ENCODE measurements at regions not wholly inside any gene's neighbourhood (a gene's known extent, or its start where the extent isn't known, plus 50 kb on each side); places are given as distances from the start of the nearest gene placed in this dataset.
"Not testable (repeated sequence)": the region's sequence is repeated elsewhere in the genome, so short reads cannot be mapped to it uniquely, and the experiment has no call there.

DNA sequence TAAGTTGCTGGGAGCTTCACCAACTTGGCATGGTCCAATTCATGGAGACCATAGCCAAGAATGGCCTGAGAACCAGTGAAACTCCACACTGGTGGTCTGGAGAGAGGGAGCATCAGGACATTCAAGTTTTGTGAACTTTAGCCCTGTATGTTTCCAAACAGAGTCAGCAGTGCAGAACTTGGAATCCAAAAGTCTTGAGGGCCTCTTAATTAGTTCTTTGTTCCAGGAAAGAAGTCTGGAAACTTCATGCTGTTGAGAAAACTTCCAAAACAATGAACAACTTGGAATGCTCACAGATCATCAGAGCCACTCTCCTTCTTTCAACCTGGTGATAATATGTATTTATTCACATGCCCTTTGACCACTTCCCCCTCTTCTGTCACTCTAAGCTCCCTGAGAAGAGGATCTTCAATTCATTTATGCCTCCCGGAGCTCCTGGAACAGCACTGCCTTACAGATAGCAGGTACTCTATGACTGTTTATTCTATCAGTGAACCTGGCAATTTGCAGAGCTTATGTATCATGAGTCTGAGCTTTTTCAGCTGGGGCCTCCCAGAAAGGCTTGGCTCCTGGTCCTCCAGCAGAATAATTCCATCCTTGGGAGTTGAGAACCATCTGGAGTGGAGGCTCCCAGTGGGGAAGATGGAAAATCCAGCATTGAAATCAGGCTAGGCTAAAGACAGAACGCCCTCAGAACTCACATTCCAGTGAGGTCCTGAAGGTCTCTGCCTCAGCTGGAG is 191.4 kb downstream of the KTN1 start:
- DNase-seq (no peak), ATAC-seq (no peak)
- H3K4me1 Mint-ChIP-seq = no peaks in the 10 kb centered on the region
- intact Hi-C loops (cut with DNase I, micrococcal nuclease) = no loop called here
- no peaks in the 10 kb centered on the region for H3K36me3 Mint-ChIP-seq (ENCODE audit: low read depth)
- H3K4me3 Mint-ChIP-seq = no peak overlapping the region
- peaks cover 7% of the 10 kb centered on the region for H3K27me3 Mint-ChIP-seq
- H3K27ac Mint-ChIP-seq = no peak overlapping the region
- no peaks in the 10 kb centered on the region for H3K9me3 Mint-ChIP-seq (ENCODE audit: low read depth)
- ChIA-PET CTCF (no interaction called here), POLR2A (no interaction called here)

DNA sequence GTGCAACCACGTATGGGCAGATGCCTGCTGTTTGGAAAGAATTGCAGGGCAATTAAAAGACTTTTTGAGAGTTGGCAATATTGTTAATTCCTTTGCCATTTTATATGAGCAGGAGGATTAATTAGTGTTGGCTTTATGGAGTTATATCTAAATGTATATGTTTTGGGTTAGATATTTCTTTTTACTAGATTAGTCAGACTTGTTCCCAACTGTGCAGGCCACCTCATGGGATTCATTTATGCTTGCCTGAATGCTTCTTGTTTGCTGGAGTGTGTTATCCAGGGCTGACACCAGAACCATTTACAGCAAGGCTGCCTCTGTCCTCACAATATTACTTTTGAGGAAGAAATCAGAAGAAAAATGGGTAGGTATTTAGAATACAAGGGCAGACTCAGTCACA is 192.5 kb downstream of the KTN1 start:
- ChIA-PET POLR2A (no interaction called here), CTCF (no interaction called here)
- intact Hi-C loops (cut with DNase I, micrococcal nuclease) = no loop called here
- no peaks in the 10 kb centered on the region for H3K4me1 Mint-ChIP-seq
- no peak overlapping the region for H3K27ac Mint-ChIP-seq
- peaks cover 7% of the 10 kb centered on the region for H3K27me3 Mint-ChIP-seq
- DNase-seq (no peak), ATAC-seq (no peak)
- H3K36me3 Mint-ChIP-seq (ENCODE audit: low read depth) = no peaks in the 10 kb centered on the region
- H3K4me3 Mint-ChIP-seq = no peak overlapping the region
- no peaks in the 10 kb centered on the region for H3K9me3 Mint-ChIP-seq (ENCODE audit: low read depth)

DNA sequence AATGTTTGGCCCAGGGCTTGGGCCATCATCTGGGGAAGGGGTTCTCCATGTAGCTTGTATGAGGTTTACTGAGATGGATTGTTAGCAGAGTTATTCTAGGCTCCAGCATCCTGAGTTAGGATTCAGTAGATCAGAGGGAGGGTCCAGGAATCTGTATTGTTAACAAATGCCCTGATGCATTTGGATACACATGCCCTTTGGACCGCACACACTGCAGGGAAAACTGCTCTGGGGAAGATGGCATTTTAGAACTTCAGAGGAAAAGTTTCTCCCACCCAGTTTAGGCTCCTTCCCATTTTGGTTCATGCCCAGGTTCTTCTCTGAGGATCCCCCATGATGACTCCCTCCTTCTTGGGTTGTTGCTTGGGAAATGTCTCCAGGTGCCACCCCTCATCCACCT is 193.3 kb downstream of the KTN1 start:
- H3K27me3 Mint-ChIP-seq = peaks cover 2% of the 10 kb centered on the region
- ATAC-seq = no peak
- H3K4me1 Mint-ChIP-seq = no peaks in the 10 kb centered on the region
- ChIA-PET POLR2A (no interaction called here), CTCF (no interaction called here)
- no peak overlapping the region for H3K27ac Mint-ChIP-seq
- H3K9me3 Mint-ChIP-seq (ENCODE audit: low read depth) = no peaks in the 10 kb centered on the region
- intact Hi-C loops (cut with DNase I, micrococcal nuclease) = no loop called here
- H3K36me3 Mint-ChIP-seq (ENCODE audit: low read depth) = no peaks in the 10 kb centered on the region
- no peak overlapping the region for H3K4me3 Mint-ChIP-seq
- no peak for DNase-seq

DNA sequence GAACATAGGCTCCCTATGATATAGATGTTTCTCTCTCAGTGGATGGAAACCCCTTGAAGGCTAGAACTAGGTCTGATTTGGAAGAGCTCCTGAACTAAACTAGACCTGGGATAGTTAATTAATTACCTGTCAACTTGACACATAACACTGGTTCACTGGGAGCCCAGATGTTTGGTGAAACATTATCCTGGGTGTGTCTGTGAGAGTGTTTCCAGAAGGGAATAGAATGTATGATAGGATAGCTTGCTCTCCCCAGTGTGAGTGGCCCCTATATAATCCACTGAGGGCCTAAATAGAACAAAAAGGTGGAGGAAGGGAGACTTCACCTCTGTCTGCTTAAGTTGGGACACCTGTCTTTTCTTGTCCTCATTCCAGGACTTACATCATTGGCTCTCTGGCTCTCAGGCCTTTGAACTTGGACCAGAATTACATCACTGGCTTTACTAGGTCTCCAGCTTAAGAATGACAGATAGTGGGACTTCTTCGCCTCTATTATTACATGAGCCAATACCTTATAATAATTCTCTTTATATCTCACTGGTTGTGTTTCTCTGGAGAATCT is 194.1 kb downstream of the KTN1 start:
- H3K27ac Mint-ChIP-seq = no peak overlapping the region
- ATAC-seq (no peak), DNase-seq (no peak)
- H3K36me3 Mint-ChIP-seq (ENCODE audit: low read depth) = no peaks in the 10 kb centered on the region
- POLR2A ChIA-PET = no interaction called here
- intact Hi-C loops (cut with DNase I, micrococcal nuclease) = no loop called here
- CTCF ChIA-PET = interaction anchor here (0.9 kb wide), 1 partner anchor 160 kb away, joined by 3 read pairs; no protein-coding TSS in a partner anchor
- no peaks in the 10 kb centered on the region for H3K4me1 Mint-ChIP-seq
- no peaks in the 10 kb centered on the region for H3K9me3 Mint-ChIP-seq (ENCODE audit: low read depth)
- no peak overlapping the region for H3K4me3 Mint-ChIP-seq
- H3K27me3 Mint-ChIP-seq = peaks cover 2% of the 10 kb centered on the region

DNA sequence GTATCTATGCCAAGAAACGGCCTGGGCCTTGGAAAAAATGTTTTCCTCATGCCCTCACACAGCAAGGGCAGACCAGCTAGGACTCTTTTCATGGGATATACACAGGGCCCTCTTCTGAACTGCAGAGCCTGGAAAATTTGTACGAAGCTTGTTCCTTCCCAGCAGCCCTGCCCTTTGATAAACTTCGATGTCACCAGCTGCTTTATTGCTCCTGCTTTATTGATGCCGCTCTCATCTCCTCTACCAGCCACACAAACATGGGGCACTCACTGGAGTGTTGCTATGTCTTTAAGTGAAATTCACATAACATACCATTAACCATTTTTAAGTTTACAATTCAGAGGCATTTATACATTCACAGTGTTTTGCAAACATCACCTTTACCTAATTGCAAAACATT is 197.9 kb downstream of the KTN1 start:
- intact Hi-C loops (cut with DNase I, micrococcal nuclease) = no loop called here
- H3K27ac Mint-ChIP-seq = no peak overlapping the region
- POLR2A ChIA-PET = no interaction called here

DNA sequence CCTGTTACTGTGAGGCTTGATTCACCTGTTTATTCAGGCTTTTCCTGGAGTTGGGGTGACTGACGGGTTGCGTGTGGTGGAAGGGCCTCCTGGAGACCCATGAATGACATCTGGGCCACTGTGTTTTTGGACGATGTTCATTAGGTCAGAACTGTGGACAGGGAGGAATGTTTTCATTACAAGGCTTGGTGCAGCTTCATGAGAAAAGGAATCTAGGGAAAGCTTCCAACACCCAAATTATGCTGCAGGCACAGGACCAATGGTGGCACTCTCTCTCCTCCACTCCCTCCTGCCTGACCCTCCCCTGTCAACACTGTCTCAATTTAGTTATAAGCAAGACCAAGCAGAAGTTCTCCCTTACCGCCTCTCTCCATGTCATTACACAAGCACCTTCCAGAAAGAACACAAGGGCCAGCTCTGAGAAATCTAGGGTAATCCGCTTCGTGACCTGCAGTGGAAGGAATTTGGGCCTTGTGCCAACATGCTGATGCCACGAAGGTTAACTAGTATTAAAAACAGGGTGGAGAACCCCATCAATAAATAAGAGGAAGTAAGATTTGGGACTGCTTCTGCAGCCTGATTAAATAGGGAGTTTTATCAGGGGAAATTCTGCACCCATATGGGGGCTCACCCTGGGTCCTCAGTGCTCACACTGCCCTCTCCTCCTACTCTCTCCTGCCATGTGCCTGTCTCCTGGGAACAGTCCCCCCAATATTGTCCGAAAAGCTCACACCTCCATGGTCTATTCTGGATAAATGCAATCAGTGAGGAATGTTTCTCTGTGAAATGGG is 200.3 kb downstream of the KTN1 start:
- H3K9me3 Mint-ChIP-seq (ENCODE audit: low read depth) = no peaks in the 10 kb centered on the region
- H3K27ac Mint-ChIP-seq = no peak overlapping the region
- no peaks in the 10 kb centered on the region for H3K4me1 Mint-ChIP-seq
- ChIA-PET CTCF (no interaction called here), POLR2A (no interaction called here)
- DNase-seq (no peak), ATAC-seq (no peak)
- intact Hi-C loops (cut with DNase I, micrococcal nuclease) = no loop called here
- H3K4me3 Mint-ChIP-seq = no peak overlapping the region
- H3K36me3 Mint-ChIP-seq (ENCODE audit: low read depth) = no peaks in the 10 kb centered on the region
- peaks cover 2% of the 10 kb centered on the region for H3K27me3 Mint-ChIP-seq

More for the DNA sequence above, 197.9 kb downstream of the KTN1 start:
- Mint-ChIP-seq H3K4me3 (no peak overlapping the region), H3K4me1 (no peaks in the 10 kb centered on the region), H3K9me3 (ENCODE audit: low read depth) (no peaks in the 10 kb centered on the region), H3K27me3 (peaks cover 2% of the 10 kb centered on the region), H3K36me3 (ENCODE audit: low read depth) (no peaks in the 10 kb centered on the region)
- ATAC-seq = no peak
- DNase-seq = no peak
- CTCF ChIA-PET = interaction anchor here (0.5 kb wide), 1 partner anchor 1106 kb away, joined by 3 read pairs; no protein-coding TSS in a partner anchor

DNA sequence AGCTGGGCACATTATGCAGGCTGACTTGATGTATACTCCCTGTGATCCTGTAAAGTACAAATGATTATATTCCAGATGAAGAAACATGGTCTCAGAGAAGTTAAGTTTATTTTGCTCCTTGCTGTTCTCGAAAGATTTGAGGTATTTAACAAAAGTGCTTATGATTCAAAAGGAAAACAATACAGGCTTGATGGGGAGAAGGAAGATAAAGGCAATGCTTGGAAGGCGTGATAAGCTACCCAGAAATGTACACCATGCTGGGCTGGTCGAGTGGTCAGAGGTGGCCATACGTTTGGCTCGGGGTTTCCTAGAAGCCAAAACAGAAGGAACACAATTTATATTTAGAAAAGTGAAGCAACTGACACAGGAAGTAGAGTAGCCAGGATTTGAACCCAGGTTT is 201.0 kb downstream of the KTN1 start:
- Mint-ChIP-seq H3K27me3 (peaks cover 1% of the 10 kb centered on the region), H3K9me3 (ENCODE audit: low read depth) (no peaks in the 10 kb centered on the region), H3K4me3 (no peak overlapping the region), H3K27ac (no peak overlapping the region), H3K4me1 (no peaks in the 10 kb centered on the region), H3K36me3 (ENCODE audit: low read depth) (no peaks in the 10 kb centered on the region)
- intact Hi-C loops (cut with DNase I, micrococcal nuclease) = no loop called here
- POLR2A ChIA-PET = no interaction called here
- CTCF ChIA-PET = no interaction called here
- ATAC-seq = no peak
- DNase-seq = no peak

DNA sequence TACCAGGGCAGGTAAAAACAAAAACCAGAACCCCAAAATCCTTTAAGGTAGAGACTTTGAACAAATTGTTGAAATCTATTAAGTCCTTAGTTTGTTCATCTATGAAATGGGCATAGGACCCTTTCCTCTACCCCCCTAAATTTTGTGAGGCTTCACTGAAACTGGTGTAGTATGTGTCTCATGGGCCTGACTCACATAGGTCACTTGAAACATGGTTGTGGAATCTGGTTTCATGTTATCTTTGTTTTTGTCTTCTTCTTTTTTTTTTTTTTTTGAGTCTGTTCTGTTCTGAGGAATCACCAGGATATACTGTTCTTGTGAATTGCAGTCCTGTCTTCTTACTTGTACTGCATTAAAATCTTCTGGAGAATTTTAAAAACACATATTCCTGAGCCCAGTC is 202.2 kb downstream of the KTN1 start:
- H3K9me3 Mint-ChIP-seq (ENCODE audit: low read depth) = no peaks in the 10 kb centered on the region
- H3K4me1 Mint-ChIP-seq = no peaks in the 10 kb centered on the region
- ChIA-PET POLR2A (no interaction called here), CTCF (interaction anchor here (0.7 kb wide), 1 partner anchor 63 kb away, joined by 3 read pairs; no protein-coding TSS in a partner anchor)
- DNase-seq (no peak), ATAC-seq (no peak)
- no peaks in the 10 kb centered on the region for H3K27me3 Mint-ChIP-seq
- intact Hi-C loops (cut with DNase I, micrococcal nuclease) = no loop called here
- H3K27ac Mint-ChIP-seq = no peak overlapping the region
- no peaks in the 10 kb centered on the region for H3K36me3 Mint-ChIP-seq (ENCODE audit: low read depth)
- no peak overlapping the region for H3K4me3 Mint-ChIP-seq

DNA sequence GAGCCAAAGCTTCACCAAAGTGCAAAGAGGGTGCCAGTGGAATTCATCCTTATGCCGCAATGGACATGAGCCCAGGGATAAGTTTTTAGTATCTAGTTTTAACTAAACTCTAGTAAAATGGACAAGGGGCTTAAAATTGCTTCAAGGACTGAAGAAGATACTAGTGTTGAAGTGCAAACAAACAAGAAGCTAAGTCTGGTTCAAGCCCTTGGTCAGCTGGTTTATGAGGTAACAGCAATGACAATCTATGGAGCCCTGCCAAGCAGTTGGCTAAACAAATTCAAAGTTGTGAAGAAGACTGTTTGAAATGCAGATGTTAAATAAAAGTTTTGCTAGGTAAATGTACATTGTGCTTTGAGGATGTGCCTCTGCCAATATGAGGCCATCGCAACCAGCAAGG is 209.4 kb downstream of the KTN1 start:
- intact Hi-C loops (cut with DNase I, micrococcal nuclease) = no loop called here
- Mint-ChIP-seq H3K27ac (no peak overlapping the region), H3K4me1 (no peaks in the 10 kb centered on the region), H3K27me3 (no peaks in the 10 kb centered on the region), H3K9me3 (ENCODE audit: low read depth) (no peaks in the 10 kb centered on the region), H3K4me3 (no peak overlapping the region), H3K36me3 (ENCODE audit: low read depth) (no peaks in the 10 kb centered on the region)
- DNase-seq (no peak), ATAC-seq (no peak)
- POLR2A ChIA-PET = no interaction called here
- CTCF ChIA-PET = no interaction called here

DNA sequence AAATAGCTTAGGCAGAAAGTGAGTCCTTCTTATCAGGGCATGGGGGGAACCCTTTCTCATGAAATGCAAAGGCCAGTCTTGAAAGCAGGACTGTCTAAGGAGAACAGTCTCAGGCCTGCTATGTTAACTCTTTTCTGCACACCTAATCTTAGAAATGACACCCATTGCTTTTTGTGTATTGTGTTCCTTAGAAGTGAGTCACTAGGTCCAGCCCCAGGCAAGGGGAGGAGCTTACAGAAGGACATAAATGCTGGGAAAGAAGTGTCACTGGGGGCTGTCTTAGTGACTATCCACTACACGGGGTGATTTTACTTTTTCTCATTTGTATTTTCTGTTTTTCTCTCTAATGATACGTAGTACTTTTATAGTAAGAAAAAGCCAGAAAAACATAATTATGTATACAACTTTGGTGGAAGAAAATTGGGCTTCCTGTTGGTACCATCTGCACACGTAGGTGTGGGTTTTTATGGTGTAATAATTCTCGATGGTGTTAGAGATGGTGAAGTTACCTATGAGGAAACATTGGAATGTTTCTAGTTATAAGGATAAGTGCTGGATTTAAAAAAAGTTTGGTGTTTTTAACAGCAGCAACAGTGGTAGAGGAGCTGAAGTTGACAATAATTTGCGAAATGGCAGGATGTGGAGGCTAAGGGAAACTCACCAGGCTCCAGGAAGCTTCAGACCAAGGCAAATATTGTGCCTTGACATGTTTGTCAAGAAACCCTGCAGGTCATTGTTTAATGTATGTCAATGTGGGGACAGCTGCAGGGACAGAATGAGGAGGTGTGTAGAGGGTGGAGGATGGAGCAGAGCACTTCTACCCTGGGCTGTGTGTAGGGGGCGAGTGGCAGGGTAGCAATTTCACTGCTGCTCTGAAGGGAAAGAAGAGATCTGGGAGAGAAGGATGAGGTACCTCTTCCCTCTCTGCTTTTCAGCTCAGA is 214.9 kb downstream of the KTN1 start:
- Mint-ChIP-seq H3K4me3 (no peak overlapping the region), H3K4me1 (no peaks in the 10 kb centered on the region), H3K36me3 (ENCODE audit: low read depth) (no peaks in the 10 kb centered on the region), H3K27ac (no peak overlapping the region), H3K9me3 (ENCODE audit: low read depth) (no peaks in the 10 kb centered on the region), H3K27me3 (no peaks in the 10 kb centered on the region)
- intact Hi-C loops (cut with DNase I, micrococcal nuclease) = no loop called here
- ATAC-seq (peak; percentile 70), DNase-seq (peak; percentile 18)
- ChIA-PET POLR2A (no interaction called here), CTCF (interaction anchor here (0.7 kb wide), 1 partner anchor 83 kb away, joined by 3 read pairs; no protein-coding TSS in a partner anchor)

DNA sequence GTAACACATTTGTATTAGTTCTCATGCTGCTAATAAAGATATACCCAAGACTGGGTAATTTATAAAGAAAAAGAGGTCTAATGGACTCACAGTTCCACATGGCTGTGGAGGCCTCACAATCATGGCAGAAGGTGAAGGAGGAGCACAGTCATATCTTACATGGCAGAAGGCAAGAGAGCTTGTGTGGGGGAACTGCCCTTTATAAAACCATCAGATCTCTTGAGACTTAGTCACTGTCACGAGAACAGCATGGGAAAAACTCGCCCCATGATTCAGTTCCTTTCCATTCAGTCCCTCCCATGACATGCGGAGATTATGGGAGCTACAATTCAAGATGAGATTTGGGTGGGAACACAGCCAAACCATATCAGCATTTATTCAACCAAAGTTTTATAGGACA is 216.5 kb downstream of the KTN1 start:
- H3K9me3 Mint-ChIP-seq (ENCODE audit: low read depth); H3K27me3 Mint-ChIP-seq; CTCF ChIA-PET; DNase-seq; H3K27ac Mint-ChIP-seq; POLR2A ChIA-PET; H3K36me3 Mint-ChIP-seq (ENCODE audit: low read depth); H3K4me1 Mint-ChIP-seq; H3K4me3 Mint-ChIP-seq; intact Hi-C loops (cut with DNase I, micrococcal nuclease): not testable (repeated sequence)
- peak; percentile 42 for ATAC-seq
